NCI-H526 treated with DMSO at 0.1 percent for 48 hours (cell line): ENCODE measurements at regions not wholly inside any gene's neighbourhood (a gene's known extent, or its start where the extent isn't known, plus 50 kb on each side); places are given as distances from the start of the nearest gene placed in this dataset.
"Not testable (repeated sequence)": the region's sequence is repeated elsewhere in the genome, so short reads cannot be mapped to it uniquely, and the experiment has no call there.

Source experiments
- DNase-seq: peaks from one replicate; lab custom pipeline; 2025; lab: John Stamatoyannopoulos, UW

DNA sequence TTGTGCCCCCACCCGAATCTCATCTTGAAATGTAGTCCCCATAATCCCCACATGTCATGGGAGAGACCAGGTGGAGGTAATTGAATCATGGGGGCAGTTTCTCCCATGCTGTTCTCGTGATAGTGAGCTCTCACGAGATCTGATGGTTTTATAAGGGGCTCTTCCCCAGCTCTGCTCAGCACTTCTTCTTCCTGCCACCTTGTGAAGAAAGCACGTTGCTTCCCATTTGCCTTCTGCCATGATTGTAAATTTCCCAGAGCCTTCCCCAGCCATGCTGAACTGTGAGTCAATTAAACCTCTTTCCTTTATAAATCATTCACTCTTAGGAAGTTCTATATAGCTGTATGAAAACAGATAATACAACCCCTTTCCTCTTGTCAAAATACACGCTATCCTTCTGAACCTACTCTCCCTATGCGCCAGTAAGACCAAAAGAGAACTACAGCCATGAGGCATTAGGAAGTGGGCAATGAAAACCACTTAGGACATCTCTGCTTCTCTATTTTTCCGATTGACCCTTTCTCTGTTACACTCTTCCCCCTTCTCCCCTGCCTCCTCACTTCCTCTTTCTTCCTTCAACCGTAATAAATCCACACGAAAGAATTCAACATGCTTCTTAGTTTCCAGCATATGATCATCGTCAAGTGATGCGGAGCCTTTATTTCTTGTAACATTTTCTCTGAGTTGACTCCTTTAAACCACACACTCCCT, 101.2 kb upstream of the WDR11 start:
- no peak for DNase-seq

GRCh38 chr10:120755771-120756170, 95.4 kb upstream of the WDR11 start:
- no peak for DNase-seq

- DNase-seq, result no peak
Observed at GRCh38 chr10:120760253-120760652, 90.9 kb upstream of the WDR11 start.

DNA sequence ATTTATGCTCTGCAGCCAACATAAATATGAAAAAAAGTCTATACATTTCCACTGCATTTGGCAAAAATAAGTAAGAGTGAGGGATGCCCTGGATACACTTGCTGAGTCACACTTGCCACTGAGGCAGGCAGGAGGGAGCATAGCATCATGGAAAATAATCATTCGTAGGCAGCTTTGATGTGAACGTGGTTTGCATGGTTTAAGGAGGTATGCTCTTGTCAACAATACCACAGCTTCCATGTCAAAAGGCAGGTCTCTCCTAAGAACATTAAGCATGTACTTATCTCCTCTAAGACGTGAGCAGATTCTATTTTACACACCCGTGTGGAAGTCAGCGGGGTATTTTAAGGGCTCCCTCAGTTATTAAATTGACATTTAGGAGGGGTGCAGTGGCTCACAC, 89.2 kb upstream of the WDR11 start:
- DNase-seq, result no peak

DNA sequence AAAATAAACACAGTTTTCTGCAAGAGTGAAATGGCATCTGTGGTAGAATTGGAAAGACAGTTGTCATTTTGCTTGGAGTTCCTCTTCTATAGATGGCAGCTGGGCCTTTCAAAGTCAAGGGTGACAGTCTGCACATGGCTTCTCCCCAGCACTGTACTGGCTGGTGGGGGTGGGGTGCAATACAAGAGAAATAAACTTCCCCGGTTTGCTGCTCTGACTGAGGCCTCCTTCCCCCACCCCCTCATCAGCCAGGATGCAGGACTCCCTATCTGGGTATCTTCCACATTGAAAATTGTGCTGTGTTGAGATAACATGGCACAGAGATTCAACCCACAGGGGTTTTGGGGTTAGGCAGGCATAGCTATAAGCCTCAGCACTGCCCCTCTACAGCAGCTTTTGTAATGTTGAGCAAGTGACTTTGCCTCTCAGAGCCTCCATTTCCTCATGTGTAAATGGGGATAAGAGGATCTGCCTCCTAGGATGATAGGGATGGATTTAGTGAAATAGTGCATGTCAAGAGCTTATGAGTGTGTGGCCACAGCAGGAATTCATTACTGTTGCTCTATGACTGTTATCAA, 85.8 kb upstream of the WDR11 start:
- DNase-seq, result no peak

GRCh38 chr10:120768227-120768626, 82.9 kb upstream of the WDR11 start:
- no peak for DNase-seq

GRCh38 chr10:120770496-120770895, 80.7 kb upstream of the WDR11 start:
- DNase-seq, result no peak

- no peak for DNase-seq
Observed at GRCh38 chr10:120776442-120776841, 74.7 kb upstream of the WDR11 start.

DNA sequence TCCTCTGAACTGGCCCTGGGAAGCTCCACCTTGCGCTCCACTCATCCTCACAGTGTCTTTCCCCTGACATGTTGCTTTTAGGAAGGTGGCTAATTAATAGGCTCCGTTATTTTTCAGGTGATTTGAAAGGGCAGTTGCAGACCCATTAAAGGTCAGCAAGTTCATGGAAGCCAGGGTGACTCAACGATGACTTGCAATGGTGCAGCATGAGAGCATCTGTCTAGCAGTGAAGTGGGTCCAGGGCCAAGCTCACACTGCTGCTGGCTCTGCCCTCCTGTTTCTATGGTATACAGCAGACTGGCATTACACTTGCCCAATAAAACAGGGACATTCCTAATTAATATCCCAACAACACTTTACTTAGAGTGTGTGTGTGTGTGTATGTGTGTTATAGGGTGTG, 68.8 kb upstream of the WDR11 start:
- DNase-seq, result no peak

- no peak for DNase-seq
Observed at GRCh38 chr10:120783098-120783497, 68.1 kb upstream of the WDR11 start.

GRCh38 chr10:120783867-120784266, 67.3 kb upstream of the WDR11 start:
- no peak for DNase-seq

GRCh38 chr10:120788771-120789170, 62.4 kb upstream of the WDR11 start:
- DNase-seq, result no peak

DNA sequence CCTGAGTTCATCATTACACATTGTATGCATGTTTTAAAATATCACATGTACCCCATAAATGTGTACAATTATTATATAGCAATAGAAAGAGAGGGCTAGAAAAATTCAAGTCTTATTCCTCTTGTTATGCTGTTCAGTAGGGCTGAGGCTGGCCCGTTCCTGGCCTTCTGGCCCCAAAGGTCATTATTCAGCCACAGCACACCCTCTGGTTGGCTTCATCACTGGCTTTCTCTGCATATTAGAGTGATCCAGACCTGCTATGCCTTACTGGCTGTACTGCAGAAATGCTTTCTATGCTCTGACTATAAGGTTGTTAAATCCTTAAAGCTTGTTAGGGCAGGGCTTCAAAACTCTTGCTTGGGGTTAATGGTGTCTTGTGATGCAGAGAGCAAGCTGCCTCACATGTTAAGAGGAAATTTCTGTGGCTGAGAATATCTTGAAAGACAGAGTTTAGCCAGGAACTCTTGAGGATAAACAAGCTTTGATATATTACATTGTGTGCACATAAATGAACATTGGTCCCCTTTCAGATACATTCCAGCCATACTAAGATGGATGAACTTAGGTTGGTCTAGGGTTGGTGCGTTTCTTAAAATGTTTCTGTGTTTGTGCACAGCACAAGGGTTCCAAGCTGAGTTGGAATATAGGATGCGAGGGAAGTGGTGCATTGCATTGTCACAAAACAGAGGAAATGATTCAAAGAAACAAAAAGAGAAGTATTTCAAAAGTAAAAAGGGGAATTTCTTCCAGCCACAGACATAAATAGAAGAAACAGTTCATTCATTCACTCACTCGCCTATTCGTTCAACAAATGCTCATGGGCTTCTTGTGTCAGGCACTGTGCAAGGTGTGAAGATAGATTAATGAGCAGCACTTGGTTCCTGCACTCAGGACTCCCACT, 61.6 kb upstream of the WDR11 start:
- DNase-seq, result no peak

GRCh38 chr10:120791316-120791715, 59.8 kb upstream of the WDR11 start:
- DNase-seq, result no peak

GRCh38 chr10:120793088-120793487, 58.1 kb upstream of the WDR11 start:
- DNase-seq, result no peak

GRCh38 chr10:120794390-120794789, 56.8 kb upstream of the WDR11 start:
- DNase-seq, result no peak

GRCh38 chr10:120798276-120798675, 52.9 kb upstream of the WDR11 start:
- DNase-seq, result not testable (repeated sequence)

- no peak for DNase-seq
Observed at GRCh38 chr10:120799849-120800248, 51.3 kb upstream of the WDR11 start.

- DNase-seq, result no peak
Observed at GRCh38 chr10:120800528-120801323, 50.4 kb upstream of the WDR11 start.
